ENCODE measurements at regions not wholly inside any gene's neighbourhood (a gene's known extent, or its start where the extent isn't known, plus 50 kb on each side); places are given as distances from the start of the nearest gene placed in this dataset.

- TF ChIP-seq CTCF (IDR thresholded peaks at IDR 0.05) = no peak
- intact Hi-C loops (cut with DNase I) = no loop called here
- no peaks in the 10 kb centered on the region for H3K36me3 ChIP-seq
These were observed 308.2 kb upstream of the EMCN start for GRCh38 chr4:100826067-100826466.

GRCh38 chr4:100823993-100824323 lies 306.1 kb upstream of the EMCN start:
- H3K36me3 ChIP-seq = no peaks in the 10 kb centered on the region
- no peak overlapping the region for H3K27ac ChIP-seq
- peaks cover 0 to 5% of the 10 kb centered on the region in 2 donors for H3K4me1 ChIP-seq
- DNase-seq (no peak), ATAC-seq (peak; percentile 29)
- no peaks in the 10 kb centered on the region for H3K9me3 ChIP-seq
- H3K27me3 ChIP-seq = no peaks in the 10 kb centered on the region
- no peak overlapping the region for H3K4me3 ChIP-seq
- no peak for TF ChIP-seq CTCF (IDR thresholded peaks at IDR 0.05)
- intact Hi-C loops (cut with DNase I) = no loop called here

More at GRCh38 chr4:100826067-100826466, 308.2 kb upstream of the EMCN start:
- no peak for DNase-seq
- H3K4me3 ChIP-seq = no peak overlapping the region
- H3K27me3 ChIP-seq = no peaks in the 10 kb centered on the region
- ATAC-seq = no peak
- no peaks in the 10 kb centered on the region for H3K9me3 ChIP-seq
- H3K4me1 ChIP-seq = peaks cover 0 to 5% of the 10 kb centered on the region in 2 donors
- peak overlapping the region in 1 of 2 donors; percentile 58 for H3K27ac ChIP-seq

- H3K27me3 ChIP-seq = no peaks in the 10 kb centered on the region
- DNase-seq (no peak), ATAC-seq (peak; percentile 90)
- TF ChIP-seq CTCF (IDR thresholded peaks at IDR 0.05) = no peak
- intact Hi-C loops (cut with DNase I) = no loop called here
- H3K9me3 ChIP-seq = no peaks in the 10 kb centered on the region
- no peak overlapping the region for H3K4me3 ChIP-seq
- H3K36me3 ChIP-seq = no peaks in the 10 kb centered on the region
- no peak overlapping the region for H3K27ac ChIP-seq
- peaks cover 0 to 5% of the 10 kb centered on the region in 2 donors for H3K4me1 ChIP-seq
These were observed 305.5 kb upstream of the EMCN start for GRCh38 chr4:100823066-100823992.

- no peak for DNase-seq
- TF ChIP-seq CTCF (IDR thresholded peaks at IDR 0.05) = no peak
- ATAC-seq = no peak
- no peak overlapping the region for H3K27ac ChIP-seq
- no peaks in the 10 kb centered on the region for H3K27me3 ChIP-seq
- intact Hi-C loops (cut with DNase I) = no loop called here
- no peaks in the 10 kb centered on the region for H3K36me3 ChIP-seq
- H3K4me1 ChIP-seq = no peaks in the 10 kb centered on the region
- H3K9me3 ChIP-seq = no peaks in the 10 kb centered on the region
- H3K4me3 ChIP-seq = no peak overlapping the region
These were observed 302.4 kb upstream of the EMCN start for GRCh38 chr4:100820249-100820648.

GRCh38 chr4:100819505-100819904 lies 301.7 kb upstream of the EMCN start:
- H3K27me3 ChIP-seq = no peaks in the 10 kb centered on the region
- H3K27ac ChIP-seq = no peak overlapping the region
- intact Hi-C loops (cut with DNase I) = no loop called here
- no peak for DNase-seq
- no peaks in the 10 kb centered on the region for H3K4me1 ChIP-seq
- no peak for TF ChIP-seq CTCF (IDR thresholded peaks at IDR 0.05)
- H3K9me3 ChIP-seq = no peaks in the 10 kb centered on the region
- H3K4me3 ChIP-seq = no peak overlapping the region
- no peaks in the 10 kb centered on the region for H3K36me3 ChIP-seq
- no peak for ATAC-seq

Measured in left lung (tissue), 4 donors.